Spleen (tissue), 11 donors: ENCODE measurements at regions not wholly inside any gene's neighbourhood (a gene's known extent, or its start where the extent isn't known, plus 50 kb on each side); places are given as distances from the start of the nearest gene placed in this dataset.

Source experiments
- DNase-seq: peaks from one replicate; pipeline ENCODE4 v3.0.0-alpha.2; 2020
- H3K27ac ChIP-seq, 8 donors: fragments of 200-600 bp; sonication (generic) in 7 of 8; 1 replicate in 4 of 8; 2 replicates in 4 of 8; pipeline versions ENCODE4 v1.5.0 to v1.8.0; 2016 to 2021; ENCODE audit warnings: inconsistent platforms in 4 of 8, mild to moderate bottlenecking in 4 of 8, moderate library complexity in 1 of 8
- H3K27me3 ChIP-seq, 7 donors: fragments of 200-600 bp; sonication (generic) in 6 of 7; replicated peaks in 1 of 7; 1 replicate in 4 of 7; 2 replicates in 3 of 7; pipeline versions ENCODE4 v1.5.0 to v1.8.0; 2016 to 2021; ENCODE audit warnings: inconsistent platforms in 3 of 7, mild to moderate bottlenecking in 1 of 7
- H3K36me3 ChIP-seq, 6 donors: fragments of 200-600 bp; sonication (generic) in 5 of 6; 1 replicate in 4 of 6; 2 replicates in 2 of 6; pipeline versions ENCODE4 v1.5.0 to v1.8.0; 2016 to 2021; ENCODE audit warnings: inconsistent platforms in 2 of 6
- H3K4me1 ChIP-seq, 6 donors: fragments of 200-600 bp; sonication (generic) in 5 of 6; 1 replicate in 3 of 6; 2 replicates in 3 of 6; pipeline versions ENCODE4 v1.5.0 to v1.8.0; 2016 to 2021; ENCODE audit warnings: inconsistent platforms in 3 of 6
- H3K4me3 ChIP-seq, 8 donors: fragments of 200-600 bp; sonication (generic) in 7 of 8; 1 replicate in 4 of 8; 2 replicates in 4 of 8; pipeline versions ENCODE4 v1.5.0 to v1.8.0; 2016 to 2021; ENCODE audit warnings: inconsistent platforms in 4 of 8, mild to moderate bottlenecking in 4 of 8, moderate library complexity in 2 of 8
- H3K9me3 ChIP-seq, 8 donors: fragments of 200-600 bp; sonication (generic) in 7 of 8; 1 replicate in 4 of 8; 2 replicates in 4 of 8; pipeline versions ENCODE4 v1.5.0 to v1.8.0; 2016 to 2021; ENCODE audit warnings: inconsistent platforms in 4 of 8
- CTCF ChIP-seq, 11 experiments: fragments of 200-600 bp in 7 of 11; fragments of 450-650 bp in 4 of 11; sonication (generic) in 4 of 11; IDR thresholded peaks in 8 of 11; conservative IDR thresholded peaks in 3 of 11; 1 replicate in 7 of 11; 2 replicates in 4 of 11; pipeline versions ENCODE4 v1.4.0 to v1.8.0; 2016 to 2021; ENCODE audit warnings: antibody characterized with exemption in 11 of 11, inconsistent platforms in 4 of 11, mild to moderate bottlenecking in 1 of 11
- POLR2A ChIP-seq, 3 donors: fragments of 450-650 bp; IDR thresholded peaks; one replicate each; pipeline ENCODE4 v1.5.1; 2017; ENCODE audit warnings: antibody characterized with exemption in 3 of 3, mild to moderate bottlenecking in 1 of 3
- POLR2AphosphoS5 ChIP-seq, 3 donors: sonication (generic); formaldehyde crosslinking; IDR thresholded peaks; one replicate each; pipeline ENCODE4 v1.5.1; 2017; ENCODE audit warnings: antibody characterized with exemption in 3 of 3
- WGBS, 5 donors: extraction: QIAGEN DNeasy Blood & Tissue Kit in 3 of 5; methylation state at CpG; one replicate each; pipeline versions ENCODE4 v1.1.5 to v1.1.7; 2013 to 2018; 5-methylcytosine and 5-hydroxymethylcytosine counted together
- intact Hi-C: fragments of 100-400 bp; cut with DNase I; formaldehyde crosslinking; loops from one replicate; pipeline ENCODE4 v1.15.0; 2023; ENCODE audit warnings: low total_unique reads
- donor health status: healthy with polysubstance abuse.
- donor health status: DM: no; HTN: no; CAD: no; lungs with moderate emphysema.
- donor health status: DM: no; HTN: no; CAD: no.
- donor health status: Bipolar disorder and iron deficiency.
- donor health status: healthy.
- donor health status: DM: no; HTN: no; CAD: no.
- donor health status: DM: yes; HTN: yes; CAD: no.

- intact Hi-C loops: no loop called here
- WGBS, 5 donors: 16 to 33% (median 21%) methylated on average over 2 of the region's 2 CpGs
- no peaks in the 10 kb centered on the region for H3K36me3 ChIP-seq
- DNase-seq: peak; percentile 75
- H3K27ac ChIP-seq: no peak overlapping the region
- peaks cover 0 to 36% (median 27%) of the 10 kb centered on the region in 6 donors for H3K4me1 ChIP-seq
- H3K27me3 ChIP-seq: no peaks in the 10 kb centered on the region
- H3K9me3 ChIP-seq: peaks cover 0 to 4% (median 0%) of the 10 kb centered on the region in 8 donors
- no peak overlapping the region for H3K4me3 ChIP-seq
- TF ChIP-seq POLR2AphosphoS5 (IDR thresholded peaks at IDR 0.05) (no peak), POLR2A (IDR thresholded peaks at IDR 0.05) (no peak), CTCF (IDR thresholded peaks at IDR 0.05 in 8 of 11, conservative IDR thresholded peaks at IDR 0.05 in 3 of 11) (no peak)
Measured at GRCh38 chr4:101418055-101418454, 70.7 kb upstream of the PPP3CA start.

GRCh38 chr4:101417046-101417445 lies 69.7 kb upstream of the PPP3CA start:
- Histone ChIP-seq H3K4me3 (no peak overlapping the region), H3K9me3 (peaks cover 0 to 4% (median 0%) of the 10 kb centered on the region in 8 donors), H3K4me1 (peaks cover 0 to 36% (median 27%) of the 10 kb centered on the region in 6 donors), H3K36me3 (no peaks in the 10 kb centered on the region), H3K27ac (no peak overlapping the region), H3K27me3 (no peaks in the 10 kb centered on the region)
- WGBS, 5 donors: 76 to 93% (median 86%) methylated on average over 6 of the region's 6 CpGs
- no peak for DNase-seq
- intact Hi-C loops: no loop called here
- no peak for TF ChIP-seq POLR2A (IDR thresholded peaks at IDR 0.05)
- TF ChIP-seq POLR2AphosphoS5 (IDR thresholded peaks at IDR 0.05): no peak
- no peak for TF ChIP-seq CTCF (IDR thresholded peaks at IDR 0.05 in 8 of 11, conservative IDR thresholded peaks at IDR 0.05 in 3 of 11)

- peaks cover 0 to 4% (median 0%) of the 10 kb centered on the region in 8 donors for H3K9me3 ChIP-seq
- no peaks in the 10 kb centered on the region for H3K36me3 ChIP-seq
- 92 to 94% (median 92%) methylated on average over 5 to 6 of the region's 6 CpGs for WGBS, 5 donors
- peak; percentile 73 for DNase-seq
- H3K4me3 ChIP-seq: no peak overlapping the region
- no peak overlapping the region for H3K27ac ChIP-seq
- H3K4me1 ChIP-seq: peaks cover 0 to 36% (median 27%) of the 10 kb centered on the region in 6 donors
- intact Hi-C loops: no loop called here
- no peak for TF ChIP-seq CTCF (IDR thresholded peaks at IDR 0.05 in 8 of 11, conservative IDR thresholded peaks at IDR 0.05 in 3 of 11)
- TF ChIP-seq POLR2A (IDR thresholded peaks at IDR 0.05): no peak
- no peak for TF ChIP-seq POLR2AphosphoS5 (IDR thresholded peaks at IDR 0.05)
- H3K27me3 ChIP-seq: no peaks in the 10 kb centered on the region
Measured at GRCh38 chr4:101415962-101416361, 68.6 kb upstream of the PPP3CA start.

GRCh38 chr4:101414496-101414895 lies 67.2 kb upstream of the PPP3CA start:
- no peak for DNase-seq
- H3K4me1 ChIP-seq: peaks cover 0 to 30% (median 25%) of the 10 kb centered on the region in 6 donors
- H3K27ac ChIP-seq: no peak overlapping the region
- TF ChIP-seq POLR2AphosphoS5 (IDR thresholded peaks at IDR 0.05): no peak
- TF ChIP-seq CTCF (IDR thresholded peaks at IDR 0.05 in 8 of 11, conservative IDR thresholded peaks at IDR 0.05 in 3 of 11): no peak
- no peak for TF ChIP-seq POLR2A (IDR thresholded peaks at IDR 0.05)
- H3K27me3 ChIP-seq: no peaks in the 10 kb centered on the region
- H3K9me3 ChIP-seq: peaks cover 0 to 4% (median 0%) of the 10 kb centered on the region in 8 donors
- no peak overlapping the region for H3K4me3 ChIP-seq
- 76 to 91% (median 84%) methylated on average over 1 of the region's 1 CpG for WGBS, 5 donors
- intact Hi-C loops: no loop called here
- H3K36me3 ChIP-seq: no peaks in the 10 kb centered on the region
